IMR-90 (cell line): ENCODE measurements at regions not wholly inside any gene's neighbourhood (a gene's known extent, or its start where the extent isn't known, plus 50 kb on each side); places are given as distances from the start of the nearest gene placed in this dataset.

ENCODE experiments used
- ATAC-seq: fragments of 200-7000 bp; cut with Tn5 transposase; 2 replicates; pipeline ENCODE4 v1.9.1; 2020; ENCODE audit warnings: low read depth, mild to moderate bottlenecking, moderate library complexity
- BruUV-seq: library from RNA; stranded (reverse); fragments of 400-500 nt; replicated peaks from 2 replicates; lab custom pipeline; 2021; lab: Mats Ljungman, UMichigan
- CTCF ChIA-PET: fragments of 300-600 bp; formaldehyde crosslinking; extraction: SDS; loops from one replicate; lab custom pipeline; 2021; ENCODE audit warnings: antibody characterized with exemption; lab: Yijun Ruan, JAX
- POLR2A ChIA-PET: fragments of 300-600 bp; sonication (Branson Sonifier 250); formaldehyde crosslinking; loops from one replicate; lab custom pipeline; 2022; ENCODE audit warnings: antibody characterized with exemption; ENCODE audit not compliant: unreplicated experiment; lab: Charles Lee
- DNase-seq: peaks from one replicate; pipeline ENCODE4 v3.0.0; 2013
- H2AFZ ChIP-seq: replicated peaks from 2 replicates; pipeline ENCODE3; 2013; ENCODE audit warnings: low read length, mild to moderate bottlenecking; ENCODE audit not compliant: poor library complexity
- H2AK5ac ChIP-seq: 2 replicates; pipeline ENCODE4 v1.6.1; 2013; ENCODE audit warnings: low read depth, low read length, inconsistent platforms
- H2AK9ac ChIP-seq: replicated peaks from 2 replicates; pipeline ENCODE3; 2013; ENCODE audit warnings: mild to moderate bottlenecking, low read depth, low read length, moderate library complexity; ENCODE audit not compliant: poor library complexity
- H2BK120ac ChIP-seq: 2 replicates; pipeline ENCODE4 v1.6.1; 2013; ENCODE audit warnings: low read depth, low read length, inconsistent platforms
- H2BK15ac ChIP-seq: 3 replicates; pipeline ENCODE4 v1.6.1; 2013; ENCODE audit warnings: low read depth, low read length, inconsistent platforms
- H2BK20ac ChIP-seq: 2 replicates; pipeline ENCODE4 v1.6.1; 2013; ENCODE audit warnings: low read depth, mild to moderate bottlenecking, inconsistent platforms, low read length, moderate library complexity
- H2BK5ac ChIP-seq: 2 replicates; pipeline ENCODE4 v1.6.1; 2013; ENCODE audit warnings: mild to moderate bottlenecking, low read depth, low read length, inconsistent platforms; ENCODE audit not compliant: poor library complexity, severe bottlenecking
- H3K14ac ChIP-seq: replicated peaks from 2 replicates; pipeline ENCODE4 v1.6.1; 2013; ENCODE audit warnings: low read depth, low read length, inconsistent platforms
- H3K18ac ChIP-seq: 2 replicates; pipeline ENCODE4 v1.6.1; 2013; ENCODE audit warnings: low read depth, low read length, control low read depth
- H3K23ac ChIP-seq: 2 replicates; pipeline ENCODE4 v1.6.1; 2013; ENCODE audit warnings: low read depth, low read length, inconsistent platforms
- H3K27ac ChIP-seq: 2 replicates; pipeline ENCODE4 v1.5.1; 2013; ENCODE audit warnings: mild to moderate bottlenecking, control low read depth, low read length; ENCODE audit not compliant: insufficient read depth
- H3K27me3 ChIP-seq: 2 replicates; pipeline ENCODE4 v1.6.1; 2013; ENCODE audit warnings: low read length; ENCODE audit not compliant: control insufficient read depth, insufficient read depth
- H3K36me3 ChIP-seq: 2 replicates; pipeline ENCODE4 v1.6.1; 2013; ENCODE audit warnings: low read length, mixed read lengths; ENCODE audit not compliant: control insufficient read depth, insufficient read depth
- H3K4ac ChIP-seq: 2 replicates; pipeline ENCODE4 v1.6.1; 2013; ENCODE audit warnings: low read depth, low read length, inconsistent platforms
- H3K4me1 ChIP-seq: 2 replicates; pipeline ENCODE4 v1.6.1; 2013; ENCODE audit warnings: low read length, mixed read lengths; ENCODE audit not compliant: control insufficient read depth, insufficient read depth
- H3K4me2 ChIP-seq: 2 replicates; pipeline ENCODE4 v1.6.1; 2013; ENCODE audit warnings: low read depth, mild to moderate bottlenecking, control low read depth, low read length, moderate library complexity
- H3K4me3 ChIP-seq: 2 replicates; pipeline ENCODE4 v1.5.1; 2013; ENCODE audit warnings: low read depth, mild to moderate bottlenecking, control low read depth, low read length, moderate library complexity; ENCODE audit not compliant: insufficient read depth
- H3K56ac ChIP-seq: 2 replicates; pipeline ENCODE4 v1.6.1; 2013; ENCODE audit warnings: low read length, inconsistent platforms; ENCODE audit not compliant: insufficient read depth; ENCODE audit errors: extremely low read depth
- H3K79me1 ChIP-seq, 2 experiments: 2 replicates each; pipeline ENCODE4 v1.6.1; 2013; ENCODE audit warnings: low read length in 2 of 2, inconsistent platforms in 1 of 2, low read depth in 1 of 2
- H3K9ac ChIP-seq: 2 replicates; pipeline ENCODE4 v1.6.1; 2013; ENCODE audit warnings: low read depth, low read length, control low read depth
- H3K9me1 ChIP-seq: 2 replicates; pipeline ENCODE4 v1.6.1; 2013; ENCODE audit warnings: low read length, inconsistent platforms; ENCODE audit not compliant: insufficient read depth
- H3K9me3 ChIP-seq: 2 replicates; pipeline ENCODE4 v1.6.1; 2013; ENCODE audit warnings: low read length; ENCODE audit not compliant: control insufficient read depth, insufficient read depth
- H4K20me1 ChIP-seq: 2 replicates; pipeline ENCODE4 v1.6.1; 2013; ENCODE audit warnings: low read length, inconsistent platforms; ENCODE audit not compliant: insufficient read depth
- H4K5ac ChIP-seq: 2 replicates; pipeline ENCODE4 v1.6.1; 2013; ENCODE audit warnings: mild to moderate bottlenecking, low read depth, low read length, control low read depth
- H4K8ac ChIP-seq, 2 experiments: 2 replicates each; pipeline ENCODE4 v1.6.1; 2013; ENCODE audit warnings: low read depth in 2 of 2, low read length in 2 of 2, control low read depth in 1 of 2, inconsistent platforms in 1 of 2
- H4K91ac ChIP-seq: 2 replicates; pipeline ENCODE4 v1.6.1; 2013; ENCODE audit warnings: low read depth, low read length, inconsistent platforms; ENCODE audit not compliant: insufficient read depth
- CEBPB ChIP-seq: IDR thresholded peaks from 2 replicates; pipeline ENCODE4 v1.6.1; 2012; ENCODE audit warnings: low read depth, low read length, improper control_type of control experiment
- CHD1 ChIP-seq: IDR thresholded peaks from 2 replicates; pipeline ENCODE4 v1.6.1; 2012; ENCODE audit warnings: low read depth, low read length, improper control_type of control experiment
- CTCF ChIP-seq: conservative IDR thresholded peaks from 2 replicates; pipeline ENCODE4 v1.5.1; 2012; ENCODE audit warnings: mild to moderate bottlenecking, low read depth, low read length, improper control_type of control experiment
- MAFK ChIP-seq: IDR thresholded peaks from 2 replicates; pipeline ENCODE4 v1.6.1; 2012; ENCODE audit warnings: low read depth, low read length, improper control_type of control experiment
- MAZ ChIP-seq: IDR thresholded peaks from 2 replicates; pipeline ENCODE4 v1.6.1; 2012; ENCODE audit warnings: low read depth, mild to moderate bottlenecking, low read length, improper control_type of control experiment, moderate library complexity, borderline replicate concordance
- MXI1 ChIP-seq: IDR thresholded peaks from 2 replicates; pipeline ENCODE4 v1.6.1; 2012; ENCODE audit warnings: low read depth, mild to moderate bottlenecking, low read length, moderate library complexity, borderline replicate concordance
- POLR2A ChIP-seq: IDR thresholded peaks from 2 replicates; pipeline ENCODE4 v1.6.1; 2012; ENCODE audit warnings: mild to moderate bottlenecking, low read depth, low read length
- RAD21 ChIP-seq: IDR thresholded peaks from 2 replicates; pipeline ENCODE4 v1.6.1; 2012; ENCODE audit warnings: low read length, improper control_type of control experiment
- RCOR1 ChIP-seq: IDR thresholded peaks from 2 replicates; pipeline ENCODE4 v1.6.1; 2012; ENCODE audit warnings: mild to moderate bottlenecking, low read length, improper control_type of control experiment; ENCODE audit not compliant: insufficient replicate concordance
- SMC3 ChIP-seq: fragments of 150-350 bp; IDR thresholded peaks from 2 replicates; pipeline ENCODE4 v1.6.1; 2016; ENCODE audit warnings: low read depth, mild to moderate bottlenecking, antibody characterized with exemption, low read length, moderate library complexity
- WGBS, 2 experiments: methylation state at CpG; one replicate each; pipeline versions ENCODE4 v1.1.5 to v1.1.7; 2013; ENCODE audit warnings: missing lambda C conversion rate in 2 of 2; ENCODE audit not compliant: insufficient read length in 1 of 2; ENCODE audit errors: extremely low coverage in 2 of 2; 5-methylcytosine and 5-hydroxymethylcytosine counted together
- dilution Hi-C: fragments of 300-500 bp; cut with HindIII; formaldehyde crosslinking; loops from one replicate; pipeline ENCODE4 v1.14.3; 2018; ENCODE audit warnings: low sequenced_read_pairs; ENCODE audit not compliant: unreplicated experiment
- in situ Hi-C: fragments of 300-500 bp; cut with MboI; formaldehyde crosslinking; loops from 3 replicates; pipeline ENCODE4 v1.14.3; 2019; ENCODE audit warnings: low sequenced_read_pairs, inconsistent platforms, mixed read lengths
- intact Hi-C: fragments of 100-400 bp; cut with micrococcal nuclease; formaldehyde crosslinking; loops from 2 replicates; pipeline ENCODE4 v1.10.0; 2022

GRCh38 chr13:76829572-76830327 lies 56.5 kb downstream of the KCTD12 start:
- no peak for ATAC-seq
- dilution Hi-C loops (no loop called here), intact Hi-C loops (no loop called here), in situ Hi-C loops (no loop called here)
- Histone ChIP-seq H3K79me1 (no peaks in the 10 kb centered on the region), H2AFZ (peak overlapping the region; percentile 45), H2BK120ac (no peak overlapping the region), H3K4me1 (peaks cover 6% of the 10 kb centered on the region), H4K5ac (no peak overlapping the region), H3K18ac (no peak overlapping the region), H3K23ac (no peak overlapping the region), H3K9me1 (0 out of 2 replicates have a peak, but pooled peaks cover 3% of the 10 kb centered on the region), H3K4ac (no peak overlapping the region), H3K14ac (no peak overlapping the region), H2AK9ac (no peak overlapping the region), H4K91ac (no peak overlapping the region), H3K9me3 (no peaks in the 10 kb centered on the region), H3K9ac (no peak overlapping the region), H2BK5ac (no peak overlapping the region), H2AK5ac (no peak overlapping the region), H3K27me3 (no peaks in the 10 kb centered on the region), H3K27ac (no peak overlapping the region), H3K4me2 (no peak overlapping the region), H2BK15ac (no peak overlapping the region), H2BK20ac (no peak overlapping the region), H3K4me3 (no peak overlapping the region), H4K20me1 (no peaks in the 10 kb centered on the region), H3K56ac (no peak overlapping the region), H3K36me3 (no peaks in the 10 kb centered on the region), H4K8ac (no peak overlapping the region)
- POLR2A ChIA-PET: interaction anchor here (0.6 kb wide), 1 partner anchor 49 kb away, joined by 7 read pairs; no protein-coding TSS in a partner anchor
- DNase-seq: no peak
- BruUV-seq: no TSS peak
- TF ChIP-seq RCOR1 (no peak), POLR2A (no peak), CTCF (no peak), MAZ (no peak), SMC3 (no peak), MAFK (no peak), MXI1 (no peak), CHD1 (no peak), RAD21 (no peak), CEBPB (no peak)
- CTCF ChIA-PET: interaction anchor here (1.5 kb wide), 1 partner anchor 46 kb away, joined by 3 read pairs; no protein-coding TSS in a partner anchor
- WGBS, 2 experiments: no CpG with 5 or more reads among the region's 9 CpGs
